ENCODE measurements at regions not wholly inside any gene's neighbourhood (a gene's known extent, or its start where the extent isn't known, plus 50 kb on each side); places are given as distances from the start of the nearest gene placed in this dataset.

GRCh38 chr12:91732086-91732485 lies 413.6 kb downstream of the BTG1 start:
- TF ChIP-seq CTCF (IDR thresholded peaks at IDR 0.05; ENCODE audit: borderline replicate concordance, extremely low read depth, low read length, poor library complexity, severe bottlenecking) (no peak), EZH2 (IDR thresholded peaks at IDR 0.05; ENCODE audit: borderline replicate concordance, low read depth, low read length, severe bottlenecking) (no peak)
